ENCODE measurements at regions not wholly inside any gene's neighbourhood (a gene's known extent, or its start where the extent isn't known, plus 50 kb on each side); places are given as distances from the start of the nearest gene placed in this dataset.

- Histone ChIP-seq H3K27ac (no peak overlapping the region), H3K4me1 (no peaks in the 10 kb centered on the region), H3K9me3 (no peaks in the 10 kb centered on the region), H3K27me3 (no peaks in the 10 kb centered on the region), H3K4me3 (no peak overlapping the region), H3K36me3 (no peaks in the 10 kb centered on the region)
- intact Hi-C loops (cut with DNase I; ENCODE audit: low total_unique reads) = no loop called here
- DNase-seq = no peak
- TF ChIP-seq CTCF (IDR thresholded peaks at IDR 0.05) = no peak
Observed at GRCh38 chr2:66684289-66684688, 249.4 kb downstream of the MEIS1 start.

- intact Hi-C loops (cut with DNase I; ENCODE audit: low total_unique reads) = no loop called here
Observed at GRCh38 chr2:66686755-66687154, 251.8 kb downstream of the MEIS1 start.

GRCh38 chr2:66688951-66689350, 254.0 kb downstream of the MEIS1 start:
- DNase-seq = no peak
- H3K4me1 ChIP-seq = no peaks in the 10 kb centered on the region
- no peak for TF ChIP-seq CTCF (IDR thresholded peaks at IDR 0.05)
- H3K4me3 ChIP-seq = no peak overlapping the region
- intact Hi-C loops (cut with DNase I; ENCODE audit: low total_unique reads) = no loop called here
- H3K9me3 ChIP-seq = no peaks in the 10 kb centered on the region
- no peak overlapping the region for H3K27ac ChIP-seq
- H3K36me3 ChIP-seq = no peaks in the 10 kb centered on the region
- H3K27me3 ChIP-seq = no peaks in the 10 kb centered on the region

More at GRCh38 chr2:66686755-66687154, 251.8 kb downstream of the MEIS1 start:
- Histone ChIP-seq H3K27me3 (no peaks in the 10 kb centered on the region), H3K9me3 (no peaks in the 10 kb centered on the region), H3K27ac (no peak overlapping the region), H3K4me3 (no peak overlapping the region), H3K36me3 (no peaks in the 10 kb centered on the region), H3K4me1 (no peaks in the 10 kb centered on the region)
- DNase-seq = no peak
- no peak for TF ChIP-seq CTCF (IDR thresholded peaks at IDR 0.05)

GRCh38 chr2:66689456-66690051, 254.6 kb downstream of the MEIS1 start:
- H3K27me3 ChIP-seq = no peaks in the 10 kb centered on the region
- H3K4me3 ChIP-seq = no peak overlapping the region
- H3K36me3 ChIP-seq = no peaks in the 10 kb centered on the region
- no peak for DNase-seq
- TF ChIP-seq CTCF (IDR thresholded peaks at IDR 0.05) = no peak
- no peaks in the 10 kb centered on the region for H3K9me3 ChIP-seq
- H3K4me1 ChIP-seq = no peaks in the 10 kb centered on the region
- H3K27ac ChIP-seq = no peak overlapping the region
- intact Hi-C loops (cut with DNase I; ENCODE audit: low total_unique reads) = no loop called here

- H3K9me3 ChIP-seq = no peaks in the 10 kb centered on the region
- no peak overlapping the region for H3K27ac ChIP-seq
- TF ChIP-seq CTCF (IDR thresholded peaks at IDR 0.05) = no peak
- H3K4me3 ChIP-seq = no peak overlapping the region
- DNase-seq = no peak
- no peaks in the 10 kb centered on the region for H3K27me3 ChIP-seq
- intact Hi-C loops (cut with DNase I; ENCODE audit: low total_unique reads) = no loop called here
- no peaks in the 10 kb centered on the region for H3K36me3 ChIP-seq
- H3K4me1 ChIP-seq = no peaks in the 10 kb centered on the region
Observed at GRCh38 chr2:66691031-66691965, 256.4 kb downstream of the MEIS1 start.

Data from tibial artery (tissue), 4 donors.